Glutamatergic neuron (in vitro differentiated cells): ENCODE measurements at regions not wholly inside any gene's neighbourhood (a gene's known extent, or its start where the extent isn't known, plus 50 kb on each side); places are given as distances from the start of the nearest gene placed in this dataset.

ENCODE experiments used
- DNase-seq: peaks from one replicate; pipeline ENCODE4 v3.0.0; 2022
- H3K27ac Mint-ChIP-seq: one replicate; pipeline ENCODE4 v1.8.0; 2020; ENCODE audit warnings: mild to moderate bottlenecking, mixed read lengths, inconsistent platforms; ENCODE audit not compliant: unreplicated experiment
- H3K27me3 Mint-ChIP-seq: one replicate; pipeline ENCODE4 v1.8.0; 2020; ENCODE audit warnings: mild to moderate bottlenecking, moderate library complexity, mixed read lengths, inconsistent platforms; ENCODE audit not compliant: unreplicated experiment
- H3K36me3 Mint-ChIP-seq: one replicate; pipeline ENCODE4 v1.8.0; 2020; ENCODE audit warnings: mild to moderate bottlenecking, mixed read lengths, inconsistent platforms; ENCODE audit not compliant: unreplicated experiment
- H3K4me1 Mint-ChIP-seq: one replicate; pipeline ENCODE4 v1.8.0; 2020; ENCODE audit warnings: mild to moderate bottlenecking, low read depth, mixed read lengths, inconsistent platforms; ENCODE audit not compliant: unreplicated experiment
- H3K4me3 Mint-ChIP-seq: one replicate; pipeline ENCODE4 v1.8.0; 2020; ENCODE audit warnings: mild to moderate bottlenecking, mixed read lengths, inconsistent platforms; ENCODE audit not compliant: unreplicated experiment
- H3K9me3 Mint-ChIP-seq: one replicate; pipeline ENCODE4 v1.8.0; 2020; ENCODE audit warnings: mild to moderate bottlenecking, moderate library complexity, mixed read lengths, inconsistent platforms; ENCODE audit not compliant: unreplicated experiment
- TF ChIP-seq, protein P1 (sequence below): fragments of 200-600 bp; sonication (generic); IDR thresholded peaks from one replicate; pipeline ENCODE4 v1.5.0; 2021; ENCODE audit not compliant: partially characterized antibody, unreplicated experiment

DNA sequence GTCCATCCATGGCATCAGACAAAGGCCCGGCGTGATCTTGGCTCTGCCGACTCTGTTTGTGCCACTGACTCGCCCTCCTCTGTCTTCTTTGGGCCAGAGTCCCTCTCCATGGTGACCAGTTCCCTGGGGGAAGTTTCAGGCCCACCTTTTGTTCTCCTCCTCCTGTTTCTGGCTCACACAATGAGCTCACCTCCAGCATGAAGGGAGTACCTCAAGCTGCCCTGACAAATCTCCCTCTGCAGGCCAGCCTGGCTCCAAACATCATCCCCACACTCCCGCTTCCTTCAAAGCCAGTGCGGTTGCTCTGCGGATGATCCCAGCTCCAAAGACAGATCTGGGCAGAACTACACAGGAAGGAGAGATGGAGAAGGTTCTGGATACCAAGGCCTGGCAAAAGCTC is 576.6 kb downstream of the NPHP4 start:
- Mint-ChIP-seq H3K36me3 (no peaks in the 10 kb centered on the region), H3K9me3 (peaks cover 9% of the 10 kb centered on the region), H3K4me3 (no peak overlapping the region), H3K4me1 (no peaks in the 10 kb centered on the region), H3K27ac (no peak overlapping the region), H3K27me3 (peaks cover 5% of the 10 kb centered on the region)
- TF ChIP-seq, protein P1, sequence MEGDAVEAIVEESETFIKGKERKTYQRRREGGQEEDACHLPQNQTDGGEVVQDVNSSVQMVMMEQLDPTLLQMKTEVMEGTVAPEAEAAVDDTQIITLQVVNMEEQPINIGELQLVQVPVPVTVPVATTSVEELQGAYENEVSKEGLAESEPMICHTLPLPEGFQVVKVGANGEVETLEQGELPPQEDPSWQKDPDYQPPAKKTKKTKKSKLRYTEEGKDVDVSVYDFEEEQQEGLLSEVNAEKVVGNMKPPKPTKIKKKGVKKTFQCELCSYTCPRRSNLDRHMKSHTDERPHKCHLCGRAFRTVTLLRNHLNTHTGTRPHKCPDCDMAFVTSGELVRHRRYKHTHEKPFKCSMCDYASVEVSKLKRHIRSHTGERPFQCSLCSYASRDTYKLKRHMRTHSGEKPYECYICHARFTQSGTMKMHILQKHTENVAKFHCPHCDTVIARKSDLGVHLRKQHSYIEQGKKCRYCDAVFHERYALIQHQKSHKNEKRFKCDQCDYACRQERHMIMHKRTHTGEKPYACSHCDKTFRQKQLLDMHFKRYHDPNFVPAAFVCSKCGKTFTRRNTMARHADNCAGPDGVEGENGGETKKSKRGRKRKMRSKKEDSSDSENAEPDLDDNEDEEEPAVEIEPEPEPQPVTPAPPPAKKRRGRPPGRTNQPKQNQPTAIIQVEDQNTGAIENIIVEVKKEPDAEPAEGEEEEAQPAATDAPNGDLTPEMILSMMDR: no peak
- DNase-seq: no peak

DNA sequence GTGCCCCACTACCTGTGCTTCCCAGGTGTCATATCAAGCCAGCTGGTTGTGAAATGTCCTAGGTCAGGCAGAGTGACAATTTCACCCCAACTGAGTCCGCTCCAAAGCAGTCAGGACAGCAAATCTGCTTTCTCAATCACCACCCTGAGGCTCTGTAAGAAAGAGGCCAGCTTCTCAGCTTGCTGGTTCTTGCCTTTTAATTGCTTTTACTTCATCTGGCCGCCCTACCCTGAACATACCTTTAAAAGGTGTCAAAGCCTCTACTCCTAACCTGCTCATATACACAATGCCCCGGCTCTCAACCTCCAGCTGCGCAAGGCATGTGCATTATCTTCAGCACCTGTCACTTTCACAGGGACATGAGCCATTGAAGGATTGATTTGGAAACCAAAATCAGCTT is 581.6 kb downstream of the NPHP4 start:
- no peak for DNase-seq
- Mint-ChIP-seq H3K4me1 (no peaks in the 10 kb centered on the region), H3K27ac (no peak overlapping the region), H3K27me3 (peaks cover 3% of the 10 kb centered on the region), H3K36me3 (peaks cover 10% of the 10 kb centered on the region), H3K9me3 (peaks cover 11% of the 10 kb centered on the region), H3K4me3 (no peak overlapping the region)
- TF ChIP-seq, protein P1: no peak

DNA sequence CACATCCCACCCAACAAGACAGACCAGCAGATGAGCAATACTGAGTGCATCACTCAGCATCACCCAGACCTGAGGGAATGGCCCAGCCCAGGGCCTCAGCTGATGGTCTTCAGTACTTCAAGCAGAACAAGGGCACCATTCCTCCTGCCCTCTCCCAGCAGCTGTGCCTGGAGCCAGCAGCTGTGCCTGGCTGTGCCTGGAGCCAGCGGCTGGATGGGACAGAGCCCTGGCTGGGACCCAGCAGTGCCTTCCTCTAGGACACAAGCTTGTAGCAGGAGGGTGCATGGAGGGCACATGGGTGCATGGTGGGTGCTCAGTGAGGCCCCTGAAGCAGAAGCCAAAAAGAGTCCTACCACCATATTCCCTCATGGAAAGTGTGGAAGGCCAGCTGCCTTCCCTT is 583.8 kb downstream of the NPHP4 start:
- no peak for DNase-seq
- Mint-ChIP-seq H3K27ac (no peak overlapping the region), H3K36me3 (peaks cover 10% of the 10 kb centered on the region), H3K4me3 (no peak overlapping the region), H3K27me3 (peaks cover 3% of the 10 kb centered on the region), H3K4me1 (no peaks in the 10 kb centered on the region), H3K9me3 (peaks cover 11% of the 10 kb centered on the region)
- TF ChIP-seq, protein P1: no peak

DNA sequence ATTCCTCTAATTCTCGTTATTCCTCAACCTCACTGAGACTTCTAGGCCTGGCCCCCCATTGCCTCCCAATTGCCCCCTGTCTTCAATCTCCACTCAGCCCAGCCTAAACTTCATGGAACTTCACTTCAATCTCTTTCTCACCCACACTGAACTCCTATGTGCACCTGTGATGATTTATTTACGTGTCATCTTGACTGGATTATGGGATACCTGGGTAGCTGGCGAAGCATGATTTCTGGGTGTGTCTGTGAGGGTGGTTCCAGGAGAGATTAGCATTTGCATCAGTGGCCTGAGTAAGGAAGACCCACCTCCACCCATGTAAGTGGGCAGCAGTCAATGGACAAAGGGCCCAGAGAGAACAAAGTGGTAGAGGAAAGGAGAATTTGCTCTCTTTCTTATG is 587.0 kb downstream of the NPHP4 start:
- peaks cover 14% of the 10 kb centered on the region for H3K9me3 Mint-ChIP-seq
- peaks cover 10% of the 10 kb centered on the region for H3K36me3 Mint-ChIP-seq
- peaks cover 2% of the 10 kb centered on the region for H3K27me3 Mint-ChIP-seq
- no peak overlapping the region for H3K4me3 Mint-ChIP-seq
- no peak for DNase-seq
- no peak overlapping the region for H3K27ac Mint-ChIP-seq
- H3K4me1 Mint-ChIP-seq: no peaks in the 10 kb centered on the region
- TF ChIP-seq, protein P1: no peak

DNA sequence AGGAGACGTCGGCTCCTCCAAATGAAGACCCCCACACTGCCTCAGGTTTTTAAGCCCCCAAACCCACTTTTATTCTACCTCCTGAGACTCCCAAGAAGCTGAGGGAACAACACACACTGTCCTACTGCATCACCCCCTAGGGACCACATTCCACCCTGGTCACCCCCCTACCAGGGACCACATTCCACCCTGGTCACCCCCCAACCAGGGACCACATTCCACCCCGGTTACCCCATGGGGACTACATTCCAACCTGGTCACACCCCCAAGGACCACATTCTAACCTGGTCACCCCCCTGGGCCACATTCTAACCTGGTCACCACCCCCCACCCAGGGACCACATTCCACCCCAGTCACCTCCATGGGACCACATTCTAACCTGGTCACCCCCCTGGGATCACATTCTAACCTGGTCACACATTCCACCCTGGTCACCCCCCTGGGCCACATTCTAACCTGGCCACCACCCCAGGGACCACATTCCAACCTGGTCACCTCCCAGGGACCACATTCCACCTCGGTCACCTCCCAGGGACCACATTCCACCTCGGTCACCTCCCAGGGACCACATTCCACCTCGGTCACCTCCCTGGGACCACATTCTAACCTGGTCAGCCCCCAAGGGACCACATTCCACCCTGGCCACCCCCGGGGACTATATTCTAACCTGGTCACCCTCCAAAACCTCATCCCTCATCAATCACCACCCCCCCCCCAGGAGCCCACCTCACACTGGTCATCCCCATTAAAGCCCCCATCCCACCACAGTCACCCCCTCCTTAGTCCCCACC is 587.6 kb downstream of the NPHP4 start:
- peaks cover 10% of the 10 kb centered on the region for H3K36me3 Mint-ChIP-seq
- peaks cover 12% of the 10 kb centered on the region for H3K9me3 Mint-ChIP-seq
- H3K27ac Mint-ChIP-seq: no peak overlapping the region
- DNase-seq: no peak
- peaks cover 2% of the 10 kb centered on the region for H3K27me3 Mint-ChIP-seq
- H3K4me3 Mint-ChIP-seq: no peak overlapping the region
- no peaks in the 10 kb centered on the region for H3K4me1 Mint-ChIP-seq
- TF ChIP-seq, protein P1: no peak
